ENCODE measurements at regions not wholly inside any gene's neighbourhood (a gene's known extent, or its start where the extent isn't known, plus 50 kb on each side); places are given as distances from the start of the nearest gene placed in this dataset.

DNA sequence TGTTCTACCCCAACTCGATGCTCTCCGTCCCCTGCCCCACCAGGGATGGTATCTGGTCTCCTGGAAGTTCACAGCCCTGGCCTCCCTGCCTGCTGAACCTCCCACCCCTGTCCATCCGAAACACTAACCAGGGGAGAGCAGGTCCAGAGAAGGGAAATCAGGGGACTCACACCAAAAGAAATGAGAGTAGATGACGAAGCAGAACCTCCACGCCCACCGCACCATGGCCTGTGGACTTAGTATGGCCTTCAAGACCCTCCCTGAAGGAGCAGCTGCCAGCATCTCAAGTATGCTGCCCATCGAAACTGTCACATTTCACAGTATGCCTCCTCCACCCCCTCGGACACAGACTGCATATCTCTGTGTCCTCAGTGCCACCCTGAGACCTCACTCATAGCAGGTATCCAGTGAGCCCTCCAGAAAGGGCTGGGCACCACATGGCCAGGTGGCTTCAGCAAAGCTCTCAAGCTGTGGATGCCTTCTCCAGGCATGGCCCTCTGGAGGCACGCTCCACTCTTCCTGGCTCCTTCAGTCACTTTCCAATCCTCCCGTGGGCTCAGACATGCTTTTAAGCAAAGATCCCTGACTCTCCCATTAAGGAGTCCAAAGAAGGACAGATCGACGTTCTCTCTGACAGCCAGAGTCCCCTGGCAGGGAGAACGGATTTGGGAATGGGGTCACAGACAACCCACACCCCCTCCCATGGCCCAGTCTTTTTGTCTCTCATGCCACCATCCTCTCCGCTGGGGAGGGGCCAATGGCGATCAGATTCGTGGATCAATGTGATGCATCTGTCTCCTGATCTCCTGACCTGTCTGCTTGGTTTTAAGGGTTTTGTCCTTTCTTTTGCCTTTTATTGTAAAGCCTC, 158.4 kb downstream of the ANKRD60 start:
- Histone ChIP-seq H3K4me2 (ENCODE audit: control insufficient read depth, extremely low read depth, insufficient read depth, low read depth, low read length) (no peak overlapping the region), H3K4me1 (ENCODE audit: control insufficient read depth, extremely low read depth, insufficient read depth, low read length) (peaks cover 14% of the 10 kb centered on the region), H3K27ac (ENCODE audit: control insufficient read depth, insufficient read depth, low read length) (no peak overlapping the region), H3K9me3 (ENCODE audit: control insufficient read depth, low read depth, low read length) (no peaks in the 10 kb centered on the region), H3K36me3 (ENCODE audit: control insufficient read depth in 2 of 2, extremely low read depth in 1 of 2, insufficient read depth in 2 of 2, low read length in 2 of 2) (no peaks in the 10 kb centered on the region), H3K9me1 (ENCODE audit: control insufficient read depth, extremely low read depth, insufficient read depth, low read length) (no peaks in the 10 kb centered on the region), H2AFZ (ENCODE audit: control insufficient read depth, low read length) (no peak overlapping the region), H4K20me1 (ENCODE audit: control insufficient read depth, extremely low read depth, insufficient read depth, low read length) (peaks cover 5% of the 10 kb centered on the region), H3K27me3 (ENCODE audit: control insufficient read depth, extremely low read depth, insufficient read depth, low read length) (peaks cover 61% of the 10 kb centered on the region), H3K4me3 (ENCODE audit: control insufficient read depth in 2 of 3, extremely low read depth in 1 of 3, insufficient read depth in 2 of 3, low read depth in 1 of 3, low read length in 3 of 3) (no peak overlapping the region), H3K9ac (ENCODE audit: control insufficient read depth, extremely low read depth, insufficient read depth, low read length) (no peak overlapping the region), H3K79me2 (ENCODE audit: control insufficient read depth, insufficient read depth, low read length) (no peaks in the 10 kb centered on the region)
- TF ChIP-seq, protein P1, sequence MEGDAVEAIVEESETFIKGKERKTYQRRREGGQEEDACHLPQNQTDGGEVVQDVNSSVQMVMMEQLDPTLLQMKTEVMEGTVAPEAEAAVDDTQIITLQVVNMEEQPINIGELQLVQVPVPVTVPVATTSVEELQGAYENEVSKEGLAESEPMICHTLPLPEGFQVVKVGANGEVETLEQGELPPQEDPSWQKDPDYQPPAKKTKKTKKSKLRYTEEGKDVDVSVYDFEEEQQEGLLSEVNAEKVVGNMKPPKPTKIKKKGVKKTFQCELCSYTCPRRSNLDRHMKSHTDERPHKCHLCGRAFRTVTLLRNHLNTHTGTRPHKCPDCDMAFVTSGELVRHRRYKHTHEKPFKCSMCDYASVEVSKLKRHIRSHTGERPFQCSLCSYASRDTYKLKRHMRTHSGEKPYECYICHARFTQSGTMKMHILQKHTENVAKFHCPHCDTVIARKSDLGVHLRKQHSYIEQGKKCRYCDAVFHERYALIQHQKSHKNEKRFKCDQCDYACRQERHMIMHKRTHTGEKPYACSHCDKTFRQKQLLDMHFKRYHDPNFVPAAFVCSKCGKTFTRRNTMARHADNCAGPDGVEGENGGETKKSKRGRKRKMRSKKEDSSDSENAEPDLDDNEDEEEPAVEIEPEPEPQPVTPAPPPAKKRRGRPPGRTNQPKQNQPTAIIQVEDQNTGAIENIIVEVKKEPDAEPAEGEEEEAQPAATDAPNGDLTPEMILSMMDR (optimal IDR thresholded peaks at IDR 0.05 in 1 of 3, IDR thresholded peaks at IDR 0.05 in 1 of 3, conservative IDR thresholded peaks at IDR 0.05 in 1 of 3; ENCODE audit: extremely low read depth in 1 of 3, insufficient read depth in 2 of 3, low read length in 3 of 3): no peak
- no peak for TF ChIP-seq EZH2 (IDR thresholded peaks at IDR 0.05; ENCODE audit: low read length)
- no peak for DNase-seq (ENCODE audit: low read depth, low spot score)
- FAIRE-seq: no peak
- dilution Hi-C loops (cut with MboI; ENCODE audit: extremely low pct_ligation_motif_present, low sequenced_read_pairs): no loop called here

GRCh38 chr20:58069207-58069606, 159.2 kb downstream of the ANKRD60 start:
- H3K9me1 ChIP-seq (ENCODE audit: control insufficient read depth, extremely low read depth, insufficient read depth, low read length): no peaks in the 10 kb centered on the region
- DNase-seq (ENCODE audit: low read depth, low spot score): no peak
- no peak overlapping the region for H2AFZ ChIP-seq (ENCODE audit: control insufficient read depth, low read length)
- no peak overlapping the region for H3K9ac ChIP-seq (ENCODE audit: control insufficient read depth, extremely low read depth, insufficient read depth, low read length)
- dilution Hi-C loops (cut with MboI; ENCODE audit: extremely low pct_ligation_motif_present, low sequenced_read_pairs): no loop called here
- peaks cover 54% of the 10 kb centered on the region for H3K27me3 ChIP-seq (ENCODE audit: control insufficient read depth, extremely low read depth, insufficient read depth, low read length)
- no peaks in the 10 kb centered on the region for H3K9me3 ChIP-seq (ENCODE audit: control insufficient read depth, low read depth, low read length)
- TF ChIP-seq EZH2 (IDR thresholded peaks at IDR 0.05; ENCODE audit: low read length): no peak
- TF ChIP-seq, protein P1 (optimal IDR thresholded peaks at IDR 0.05 in 1 of 3, IDR thresholded peaks at IDR 0.05 in 1 of 3, conservative IDR thresholded peaks at IDR 0.05 in 1 of 3; ENCODE audit: extremely low read depth in 1 of 3, insufficient read depth in 2 of 3, low read length in 3 of 3): no peak
- H3K27ac ChIP-seq (ENCODE audit: control insufficient read depth, insufficient read depth, low read length): no peak overlapping the region
- H3K4me3 ChIP-seq (ENCODE audit: control insufficient read depth in 2 of 3, extremely low read depth in 1 of 3, insufficient read depth in 2 of 3, low read depth in 1 of 3, low read length in 3 of 3): no peak overlapping the region
- H4K20me1 ChIP-seq (ENCODE audit: control insufficient read depth, extremely low read depth, insufficient read depth, low read length): peaks cover 5% of the 10 kb centered on the region
- peaks cover 15% of the 10 kb centered on the region for H3K4me1 ChIP-seq (ENCODE audit: control insufficient read depth, extremely low read depth, insufficient read depth, low read length)
- H3K79me2 ChIP-seq (ENCODE audit: control insufficient read depth, insufficient read depth, low read length): no peaks in the 10 kb centered on the region
- FAIRE-seq: no peak
- no peaks in the 10 kb centered on the region for H3K36me3 ChIP-seq (ENCODE audit: control insufficient read depth in 2 of 2, extremely low read depth in 1 of 2, insufficient read depth in 2 of 2, low read length in 2 of 2)
- H3K4me2 ChIP-seq (ENCODE audit: control insufficient read depth, extremely low read depth, insufficient read depth, low read depth, low read length): no peak overlapping the region
